Parathyroid adenoma (tissue), 2 donors: ENCODE measurements at regions not wholly inside any gene's neighbourhood (a gene's known extent, or its start where the extent isn't known, plus 50 kb on each side); places are given as distances from the start of the nearest gene placed in this dataset.

Source experiments
- H2AFZ ChIP-seq: fragments of 300-600 bp; sonication (generic); one replicate; pipeline ENCODE4 v1.7.0; 2017; ENCODE audit warnings: antibody characterized with exemption, mild to moderate bottlenecking
- H3K27ac ChIP-seq: fragments of 300-600 bp; sonication (generic); one replicate; pipeline ENCODE4 v1.7.0; 2017
- H3K27me3 ChIP-seq: fragments of 300-600 bp; sonication (generic); one replicate; pipeline ENCODE4 v1.7.0; 2017; ENCODE audit warnings: low read length; ENCODE audit not compliant: control insufficient read depth, insufficient read depth
- H3K36me3 ChIP-seq: fragments of 300-600 bp; sonication (generic); one replicate; pipeline ENCODE4 v1.7.0; 2017; ENCODE audit warnings: low read length; ENCODE audit not compliant: control insufficient read depth, insufficient read depth
- H3K4me1 ChIP-seq: fragments of 300-600 bp; sonication (generic); one replicate; pipeline ENCODE4 v1.7.0; 2017; ENCODE audit warnings: control low read depth
- H3K4me2 ChIP-seq: fragments of 300-600 bp; sonication (generic); one replicate; pipeline ENCODE4 v1.7.0; 2017; ENCODE audit warnings: low read length
- H3K4me3 ChIP-seq: fragments of 300-600 bp; sonication (generic); one replicate; pipeline ENCODE4 v1.7.0; 2017; ENCODE audit warnings: low read depth, low read length
- H3K79me2 ChIP-seq: fragments of 300-600 bp; sonication (generic); one replicate; pipeline ENCODE4 v1.7.0; 2017; ENCODE audit warnings: control low read depth
- H3K9ac ChIP-seq: fragments of 300-600 bp; sonication (generic); one replicate; pipeline ENCODE4 v1.7.0; 2017; ENCODE audit warnings: mild to moderate bottlenecking
- H3K9me3 ChIP-seq: fragments of 300-600 bp; sonication (generic); one replicate; pipeline ENCODE4 v1.7.0; 2017; ENCODE audit warnings: low read length; ENCODE audit not compliant: control insufficient read depth
- CTCF ChIP-seq: fragments of 300-600 bp; sonication (generic); IDR thresholded peaks from one replicate; pipeline ENCODE4 v1.7.0; 2017; ENCODE audit warnings: antibody characterized with exemption, mild to moderate bottlenecking
- donor health status: primary hyperparathyroidism.

- TF ChIP-seq CTCF = no peak
- no peak overlapping the region for H3K4me2 ChIP-seq
- H3K4me1 ChIP-seq = no peaks in the 10 kb centered on the region
- H3K4me3 ChIP-seq = no peak overlapping the region
- H3K79me2 ChIP-seq = no peaks in the 10 kb centered on the region
- H3K27me3 ChIP-seq = no peaks in the 10 kb centered on the region
- H3K9ac ChIP-seq = no peak overlapping the region
- no peak overlapping the region for H2AFZ ChIP-seq
- H3K9me3 ChIP-seq = no peaks in the 10 kb centered on the region
- no peak overlapping the region for H3K27ac ChIP-seq
- no peaks in the 10 kb centered on the region for H3K36me3 ChIP-seq
Measured at GRCh38 chr14:62420847-62421246, 624.4 kb downstream of the KCNH5 start.

GRCh38 chr14:62428429-62429203 is 616.6 kb downstream of the KCNH5 start:
- no peak overlapping the region for H2AFZ ChIP-seq
- no peak overlapping the region for H3K9ac ChIP-seq
- H3K27me3 ChIP-seq = no peaks in the 10 kb centered on the region
- H3K4me3 ChIP-seq = no peak overlapping the region
- no peak overlapping the region for H3K27ac ChIP-seq
- no peaks in the 10 kb centered on the region for H3K36me3 ChIP-seq
- no peaks in the 10 kb centered on the region for H3K9me3 ChIP-seq
- no peaks in the 10 kb centered on the region for H3K79me2 ChIP-seq
- TF ChIP-seq CTCF = no peak
- no peaks in the 10 kb centered on the region for H3K4me1 ChIP-seq
- H3K4me2 ChIP-seq = no peak overlapping the region

- no peaks in the 10 kb centered on the region for H3K4me1 ChIP-seq
- H3K27ac ChIP-seq = no peak overlapping the region
- H2AFZ ChIP-seq = no peak overlapping the region
- H3K79me2 ChIP-seq = no peaks in the 10 kb centered on the region
- H3K36me3 ChIP-seq = no peaks in the 10 kb centered on the region
- no peak overlapping the region for H3K4me3 ChIP-seq
- TF ChIP-seq CTCF = no peak
- no peaks in the 10 kb centered on the region for H3K27me3 ChIP-seq
- H3K9me3 ChIP-seq = no peaks in the 10 kb centered on the region
- H3K4me2 ChIP-seq = no peak overlapping the region
- no peak overlapping the region for H3K9ac ChIP-seq
Measured at GRCh38 chr14:62429683-62430082, 615.6 kb downstream of the KCNH5 start.

GRCh38 chr14:62431496-62431895 is 613.8 kb downstream of the KCNH5 start:
- Histone ChIP-seq H3K79me2 (no peaks in the 10 kb centered on the region), H3K27me3 (no peaks in the 10 kb centered on the region), H2AFZ (no peak overlapping the region), H3K4me2 (no peak overlapping the region), H3K27ac (no peak overlapping the region), H3K9me3 (no peaks in the 10 kb centered on the region), H3K9ac (no peak overlapping the region), H3K36me3 (no peaks in the 10 kb centered on the region), H3K4me1 (no peaks in the 10 kb centered on the region), H3K4me3 (no peak overlapping the region)
- TF ChIP-seq CTCF = no peak

GRCh38 chr14:62432955-62433354 is 612.3 kb downstream of the KCNH5 start:
- no peak overlapping the region for H2AFZ ChIP-seq
- H3K79me2 ChIP-seq = no peaks in the 10 kb centered on the region
- H3K4me2 ChIP-seq = no peak overlapping the region
- H3K27ac ChIP-seq = no peak overlapping the region
- H3K4me1 ChIP-seq = no peaks in the 10 kb centered on the region
- no peak overlapping the region for H3K4me3 ChIP-seq
- no peak for TF ChIP-seq CTCF
- H3K36me3 ChIP-seq = no peaks in the 10 kb centered on the region
- no peaks in the 10 kb centered on the region for H3K27me3 ChIP-seq
- no peaks in the 10 kb centered on the region for H3K9me3 ChIP-seq
- H3K9ac ChIP-seq = no peak overlapping the region
